K562 (cell line): ENCODE measurements at regions not wholly inside any gene's neighbourhood (a gene's known extent, or its start where the extent isn't known, plus 50 kb on each side); places are given as distances from the start of the nearest gene placed in this dataset.

Experiments
- ATAC-seq: fragments of 200-7000 bp; cut with Tn5 transposase; 3 replicates; pipeline ENCODE4 v1.9.1; 2020; ENCODE audit warnings: moderate library complexity
- BruUV-seq: library from RNA; stranded (reverse); fragments of 400-500 nt; replicated peaks from 2 replicates; lab custom pipeline; 2021; lab: Mats Ljungman, UMichigan
- CTCF ChIA-PET: fragments of 300-600 bp; formaldehyde crosslinking; extraction: SDS; loops from one replicate; lab custom pipeline; 2021; ENCODE audit warnings: low intra/inter-chr PET ratio; lab: Yijun Ruan, JAX
- POLR2A ChIA-PET: fragments of 300-600, 350-650 bp; sonication (Branson Sonifier 250); formaldehyde crosslinking; extraction: SDS; loops from one replicate; lab custom pipeline; 2021; ENCODE audit warnings: antibody characterized with exemption, inconsistent platforms; lab: Yijun Ruan, JAX
- DNase-seq, 4 experiments: peaks; one replicate each; pipeline versions ENCODE4 v3.0.0 to v3.0.0-alpha.2; 2011 to 2018; ENCODE audit warnings: low spot score in 3 of 4, mixed read lengths in 3 of 4; ENCODE audit errors: extremely low read depth in 1 of 4
- FAIRE-seq: peaks from 2 replicates; lab custom pipeline; 2011; peaks lifted over from hg19 to GRCh38; lab: Jason Lieb, UNC
- H2AFZ ChIP-seq: 2 replicates; pipeline ENCODE4 v1.6.0; 2011; ENCODE audit warnings: low read depth, low read length, control low read depth, inconsistent platforms
- H3K27ac ChIP-seq: fragments of 200-600 bp; 3 replicates; pipeline ENCODE4 v1.8.0; 2011; ENCODE audit warnings: low read depth, mild to moderate bottlenecking, control low read depth, inconsistent platforms, low read length, moderate library complexity, mixed read lengths; ENCODE audit errors: extremely low read depth
- H3K27me3 ChIP-seq, 2 experiments: fragments of 300-600 bp in 1 of 2; 2 replicates in 1 of 2; 3 replicates in 1 of 2; pipeline versions ENCODE4 v1.6.0 to v1.8.0; 2011; ENCODE audit warnings: inconsistent platforms in 2 of 2, low read length in 2 of 2, mild to moderate bottlenecking in 1 of 2, mixed read lengths in 1 of 2, moderate library complexity in 1 of 2; ENCODE audit not compliant: control insufficient read depth in 2 of 2, insufficient read depth in 2 of 2
- H3K36me3 ChIP-seq: fragments of 300-600 bp; 3 replicates; pipeline ENCODE4 v1.8.0; 2011; ENCODE audit warnings: mild to moderate bottlenecking, low read length, inconsistent platforms; ENCODE audit not compliant: control insufficient read depth, insufficient read depth
- H3K4me1 ChIP-seq, 2 experiments: fragments of 200-600 bp in 1 of 2; replicated peaks in 1 of 2; 2 replicates in 1 of 2; 3 replicates in 1 of 2; pipeline versions ENCODE4 v1.5.1 to v1.8.0; 2011; ENCODE audit warnings: inconsistent platforms in 2 of 2, low read length in 2 of 2, mild to moderate bottlenecking in 1 of 2, mixed read lengths in 1 of 2, moderate library complexity in 1 of 2; ENCODE audit not compliant: control insufficient read depth in 2 of 2, insufficient read depth in 2 of 2
- H3K4me2 ChIP-seq: 2 replicates; pipeline ENCODE4 v1.6.1; 2011; ENCODE audit warnings: low read length, control low read depth, inconsistent platforms, mixed read lengths; ENCODE audit not compliant: insufficient read depth
- H3K4me3 ChIP-seq: fragments of 200-600 bp; sonication (generic), shearing (Covaris generic); 2 replicates; pipeline ENCODE4 v1.5.1; 2016; ENCODE audit warnings: control low read depth, inconsistent platforms
- H3K79me2 ChIP-seq: fragments of 200-600 bp; 3 replicates; pipeline ENCODE4 v1.8.0; 2011; ENCODE audit warnings: low read length, inconsistent platforms; ENCODE audit not compliant: control insufficient read depth, insufficient read depth
- H3K9ac ChIP-seq, 2 experiments: 2 replicates each; pipeline versions ENCODE4 v1.6.0 to v1.6.1; 2011; ENCODE audit warnings: low read depth in 2 of 2, low read length in 2 of 2, control low read depth in 1 of 2, inconsistent platforms in 1 of 2, mild to moderate bottlenecking in 1 of 2, mixed read lengths in 1 of 2; ENCODE audit not compliant: insufficient read depth in 1 of 2
- H3K9me1 ChIP-seq: one replicate; pipeline ENCODE4 v1.6.0; 2011; ENCODE audit warnings: inconsistent platforms, mild to moderate bottlenecking, low read length, moderate library complexity; ENCODE audit not compliant: control insufficient read depth, insufficient read depth
- H3K9me3 ChIP-seq: replicated peaks from 2 replicates; pipeline ENCODE4 v1.5.1; 2011; ENCODE audit warnings: low read depth, low read length, inconsistent platforms; ENCODE audit not compliant: control insufficient read depth, insufficient read depth
- H4K20me1 ChIP-seq: replicated peaks from 2 replicates; pipeline ENCODE4 v1.6.1; 2011; ENCODE audit warnings: low read length, inconsistent platforms, mixed read lengths; ENCODE audit not compliant: control insufficient read depth, insufficient read depth
- CSDE1 ChIP-seq, 2 experiments: fragments of 450-650 bp; IDR thresholded peaks; 2 replicates each; pipeline ENCODE4 v1.6.1; 2016; ENCODE audit warnings: mild to moderate bottlenecking in 1 of 2
- FIP1L1 ChIP-seq: fragments of 200-400 bp; formaldehyde crosslinking; IDR thresholded peaks from 2 replicates; pipeline ENCODE4 v1.6.1; 2018; ENCODE audit warnings: mild to moderate bottlenecking, low read depth, low read length; ENCODE audit not compliant: poor library complexity, severe bottlenecking
- FOXM1 ChIP-seq, 2 experiments: fragments of 450-650 bp in 1 of 2; sonication (generic) in 1 of 2; formaldehyde crosslinking in 1 of 2; IDR thresholded peaks; 2 replicates each; pipeline versions ENCODE4 v1.6.1 to v1.9.0; 2017 to 2022; ENCODE audit warnings: low read depth in 2 of 2, mild to moderate bottlenecking in 2 of 2, missing genetic modification reagents in 1 of 2, moderate library complexity in 1 of 2
- KLF6 ChIP-seq: fragments of 250-450 bp; sonication (Bioruptor Pico); IDR thresholded peaks from 2 replicates; pipeline ENCODE4 v1.4.0; 2020; ENCODE audit warnings: mild to moderate bottlenecking, moderate library complexity, borderline replicate concordance
- MAFF ChIP-seq: IDR thresholded peaks from 2 replicates; pipeline ENCODE4 v1.6.1; 2012; ENCODE audit warnings: low read length, improper control_type of control experiment
- MTA1 ChIP-seq: fragments of 450-650 bp; IDR thresholded peaks from 2 replicates; pipeline ENCODE4 v1.6.1; 2017; ENCODE audit warnings: borderline replicate concordance
- SP2 ChIP-seq: IDR thresholded peaks from 2 replicates; pipeline ENCODE4 v1.6.1; 2011; ENCODE audit warnings: mild to moderate bottlenecking, low read depth, low read length, moderate library complexity; ENCODE audit not compliant: poor library complexity, severe bottlenecking; ENCODE audit errors: extremely low read depth
- SRSF7 ChIP-seq: fragments of 200-400 bp; formaldehyde crosslinking; optimal IDR thresholded peaks from 2 replicates; pipeline ENCODE3; 2017; ENCODE audit warnings: mild to moderate bottlenecking, low read depth, low read length
- STAT5B ChIP-seq: fragments of 250-450 bp; sonication (Bioruptor Pico); IDR thresholded peaks from 2 replicates; pipeline ENCODE4 v1.8.0; 2021; ENCODE audit warnings: mild to moderate bottlenecking, inconsistent platforms
- ZBTB34 ChIP-seq: fragments of 250-450 bp; sonication (Bioruptor Pico); IDR thresholded peaks from 2 replicates; pipeline ENCODE4 v1.8.0; 2021; ENCODE audit warnings: mild to moderate bottlenecking, moderate library complexity
- ZNF551 ChIP-seq: fragments of 250-450 bp; sonication (Bioruptor Pico); IDR thresholded peaks from 2 replicates; pipeline ENCODE4 v1.5.0; 2021; ENCODE audit warnings: mild to moderate bottlenecking, moderate library complexity
- in situ Hi-C: fragments of 300-500 bp; cut with MboI; formaldehyde crosslinking; loops from 4 replicates; pipeline ENCODE4 v1.15.0; 2018; ENCODE audit warnings: inconsistent platforms, mixed read lengths
- intact Hi-C: fragments of 100-400 bp; cut with micrococcal nuclease; formaldehyde crosslinking; loops from 2 replicates; pipeline ENCODE4 v1.14.2; 2022
- TF ChIP-seq, protein P1 (sequence below): IDR thresholded peaks from 2 replicates; pipeline ENCODE4 v1.6.1; 2016; ENCODE audit warnings: missing genetic modification characterization, missing compliant biosample characterization

DNA sequence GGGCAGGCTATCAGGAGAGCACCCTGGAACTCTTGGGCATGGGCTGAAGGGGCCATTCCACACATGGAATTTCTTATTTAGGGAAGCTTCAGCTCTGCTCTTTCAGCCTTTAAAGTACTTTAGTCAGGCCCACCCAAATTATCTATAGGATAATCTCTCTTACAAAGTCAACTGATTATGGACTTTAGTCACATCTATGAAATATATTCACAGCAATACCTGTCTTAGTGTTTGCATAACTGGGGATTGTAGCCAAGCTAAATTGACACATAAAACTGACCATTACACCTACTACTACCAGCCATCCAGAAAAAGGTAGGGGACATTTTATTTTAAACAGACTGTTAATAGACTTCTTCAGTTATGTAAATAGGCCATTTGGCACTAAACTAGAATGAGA, 114.9 kb upstream of the VANGL1 start:
- intact Hi-C loops (no loop called here), in situ Hi-C loops (no loop called here)
- FAIRE-seq: no peak
- CTCF ChIA-PET: no interaction called here
- POLR2A ChIA-PET: no interaction called here
- no peaks in the 10 kb centered on the region for H3K27me3 ChIP-seq
- H3K27ac ChIP-seq: no peak overlapping the region
- no peaks in the 10 kb centered on the region for H3K4me1 ChIP-seq
- no peaks in the 10 kb centered on the region for H3K9me1 ChIP-seq
- BruUV-seq: no TSS peak
- no peak overlapping the region for H3K4me2 ChIP-seq
- no peaks in the 10 kb centered on the region for H3K79me2 ChIP-seq
- no peak for ATAC-seq
- no peaks in the 10 kb centered on the region for H3K36me3 ChIP-seq
- TF ChIP-seq MAFF (no peak), FIP1L1 (no peak), CSDE1 (IDR thresholded peaks at IDR 0.05) (no peak), ZBTB34 (CRISPR knock-in tag) (no peak), KLF6 (no peak), MTA1 (no peak), FOXM1 (IDR thresholded peaks at IDR 0.05; ENCODE audit: low read depth) (no peak), FOXM1 (CRISPR knock-in tag; IDR thresholded peaks at IDR 0.05; ENCODE audit: low read depth) (no peak), SP2 (no peak), STAT5B (CRISPR knock-in tag) (no peak), ZNF551 (no peak), SRSF7 (no peak)
- TF ChIP-seq, protein P1, sequence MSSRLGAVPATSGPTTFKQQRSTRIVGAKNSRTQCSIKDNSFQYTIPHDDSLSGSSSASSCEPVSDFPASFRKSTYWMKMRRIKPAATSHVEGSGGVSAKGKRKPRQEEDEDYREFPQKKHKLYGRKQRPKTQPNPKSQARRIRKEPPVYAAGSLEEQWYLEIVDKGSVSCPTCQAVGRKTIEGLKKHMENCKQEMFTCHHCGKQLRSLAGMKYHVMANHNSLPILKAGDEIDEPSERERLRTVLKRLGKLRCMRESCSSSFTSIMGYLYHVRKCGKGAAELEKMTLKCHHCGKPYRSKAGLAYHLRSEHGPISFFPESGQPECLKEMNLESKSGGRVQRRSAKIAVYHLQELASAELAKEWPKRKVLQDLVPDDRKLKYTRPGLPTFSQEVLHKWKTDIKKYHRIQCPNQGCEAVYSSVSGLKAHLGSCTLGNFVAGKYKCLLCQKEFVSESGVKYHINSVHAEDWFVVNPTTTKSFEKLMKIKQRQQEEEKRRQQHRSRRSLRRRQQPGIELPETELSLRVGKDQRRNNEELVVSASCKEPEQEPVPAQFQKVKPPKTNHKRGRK (tag): no peak
- no peak overlapping the region for H3K9ac ChIP-seq
- H4K20me1 ChIP-seq: no peaks in the 10 kb centered on the region
- no peak for DNase-seq
- no peak overlapping the region for H2AFZ ChIP-seq
- no peaks in the 10 kb centered on the region for H3K9me3 ChIP-seq
- H3K4me3 ChIP-seq: no peak overlapping the region
